Heart right ventricle (tissue), 16 donors: ENCODE measurements at regions not wholly inside any gene's neighbourhood (a gene's known extent, or its start where the extent isn't known, plus 50 kb on each side); places are given as distances from the start of the nearest gene placed in this dataset.

Experiments
- ATAC-seq, 8 donors: fragments of 200-7000 bp; cut with Tn5 transposase; one replicate each; pipeline ENCODE4 v1.9.1; 2020; ENCODE audit warnings: mild to moderate bottlenecking in 8 of 8, moderate library complexity in 8 of 8, moderate number of reproducible peaks in 1 of 8
- DNase-seq, 2 donors: peaks; one replicate each; pipeline ENCODE4 v3.0.0-alpha.2; 2020
- H3K27ac ChIP-seq, 10 donors: fragments of 200-600 bp; sonication (generic) in 2 of 10; one replicate each; pipeline versions ENCODE4 v1.5.0 to v1.8.0; 2020 to 2022; ENCODE audit warnings: mild to moderate bottlenecking in 3 of 10
- H3K27me3 ChIP-seq, 7 donors: fragments of 200-600 bp; one replicate each; pipeline ENCODE4 v1.8.0; 2021 to 2022; ENCODE audit warnings: mild to moderate bottlenecking in 2 of 7
- H3K36me3 ChIP-seq, 9 donors: fragments of 200-600 bp; sonication (generic) in 1 of 9; one replicate each; pipeline versions ENCODE4 v1.5.0 to v1.8.0; 2020 to 2022; ENCODE audit warnings: mild to moderate bottlenecking in 2 of 9
- H3K4me1 ChIP-seq, 9 donors: fragments of 200-600 bp; sonication (generic) in 1 of 9; one replicate each; pipeline versions ENCODE4 v1.5.0 to v1.8.0; 2020 to 2022; ENCODE audit warnings: mild to moderate bottlenecking in 4 of 9
- H3K4me3 ChIP-seq, 10 donors: fragments of 200-600 bp; sonication (generic) in 2 of 10; one replicate each; pipeline versions ENCODE4 v1.5.0 to v1.8.0; 2020 to 2022; ENCODE audit warnings: mild to moderate bottlenecking in 7 of 10, moderate library complexity in 2 of 10
- H3K9me3 ChIP-seq, 11 donors: fragments of 200-600 bp in 10 of 11; sonication (generic) in 2 of 11; one replicate each; pipeline versions ENCODE4 v1.5.0 to v1.8.0; 2013 to 2022; ENCODE audit warnings: mild to moderate bottlenecking in 2 of 11, control low read depth in 1 of 11, moderate library complexity in 1 of 11
- CTCF ChIP-seq, 9 donors: fragments of 200-600 bp; sonication (generic) in 2 of 9; IDR thresholded peaks; one replicate each; pipeline versions ENCODE4 v1.5.0 to v1.8.0; 2021 to 2022; ENCODE audit warnings: antibody characterized with exemption in 9 of 9, mild to moderate bottlenecking in 5 of 9, moderate library complexity in 1 of 9
- WGBS, 2 donors: extraction: QIAGEN DNeasy Blood & Tissue Kit; methylation state at CpG; one replicate each; pipeline ENCODE4 v1.1.7; 2013; ENCODE audit warnings: inconsistent platforms in 1 of 2; 5-methylcytosine and 5-hydroxymethylcytosine counted together
- intact Hi-C, 10 donors: fragments of 100-400 bp; cut with DNase I; formaldehyde crosslinking; loops; one replicate each; pipeline versions ENCODE4 v1.11.1 to v1.14.2; 2022
- donor health status: Arrhythmogenic right ventricular cardiomyopathy.
- donor health status: ischemic (EF 13 %, LVEDD 7.1; RV severe dilation, severe dysfunction).
- donor health status: healthy with polysubstance abuse.
- donor health status: DM: no; HTN: yes; CAD: no.
- donor health status: DM: no; HTN: no; CAD: no.
- donor health status: ischemic (EF 25% LVEDD 6.9; RV normal size, moderate dysfunction).
- donor health status: ischemic (EF 25% LVEDD 5.7; RV mildly dilated, moderate dysfunction).
- donor health status: healthy.
- donor health status: DM: yes; HTN: yes; CAD: no.
- donor health status: Ischemic cardiomyopathy.
- donor health status: ischemic (EF 35%, LVEDD 5.7; RV mildly dilated, moderate dysfunction).
- donor health status: nonischemic (EF 11% LVEDD 7.7; RV severe dilation, severe dysfunction).
- donor health status: DM: yes; HTN: yes; CAD: no.
- donor health status: PGD.
- donor health status: ischemic (EF 29% LVEDD 5.4; RV normal size, mild dysfunction).
- donor health status: nonischemic (EF 23%, LVEDD 6.1; RV moderate dilation, normal function).

- Histone ChIP-seq H3K9me3 (peaks cover 0 to 15% (median 0%) of the 10 kb centered on the region in 11 donors), H3K4me1 (no peaks in the 10 kb centered on the region), H3K4me3 (no peak overlapping the region), H3K27ac (no peak overlapping the region), H3K27me3 (no peaks in the 10 kb centered on the region), H3K36me3 (no peaks in the 10 kb centered on the region)
- no peak for ATAC-seq
- no peak for DNase-seq
- no peak for TF ChIP-seq CTCF (IDR thresholded peaks at IDR 0.05)
- WGBS, 2 donors, result 92 to 94% methylated on average over 6 of the region's 6 CpGs
- intact Hi-C loops, result no loop called here
These were observed 1178.4 kb upstream of the PCDH7 start for GRCh38 chr4:29541757-29542156.

- no peaks in the 10 kb centered on the region for H3K36me3 ChIP-seq
- peaks cover 0 to 7% (median 0%) of the 10 kb centered on the region in 11 donors for H3K9me3 ChIP-seq
- no peak for DNase-seq
- H3K27ac ChIP-seq, result no peak overlapping the region
- no peak for TF ChIP-seq CTCF (IDR thresholded peaks at IDR 0.05)
- H3K27me3 ChIP-seq, result no peaks in the 10 kb centered on the region
- H3K4me3 ChIP-seq, result no peak overlapping the region
- intact Hi-C loops, result no loop called here
- H3K4me1 ChIP-seq, result no peaks in the 10 kb centered on the region
- ATAC-seq, result no peak
These were observed 1170.8 kb upstream of the PCDH7 start for GRCh38 chr4:29549342-29549741.

GRCh38 chr4:29551821-29552220 lies 1168.3 kb upstream of the PCDH7 start:
- H3K36me3 ChIP-seq, result no peaks in the 10 kb centered on the region
- no peak for DNase-seq
- no peak for ATAC-seq
- no peak overlapping the region for H3K4me3 ChIP-seq
- intact Hi-C loops, result no loop called here
- H3K27ac ChIP-seq, result no peak overlapping the region
- no peaks in the 10 kb centered on the region for H3K27me3 ChIP-seq
- 63 to 74% methylated on average over 1 of the region's 1 CpG for WGBS, 2 donors
- H3K9me3 ChIP-seq, result peaks cover 0 to 7% (median 0%) of the 10 kb centered on the region in 11 donors
- H3K4me1 ChIP-seq, result no peaks in the 10 kb centered on the region
- no peak for TF ChIP-seq CTCF (IDR thresholded peaks at IDR 0.05)

GRCh38 chr4:29553846-29554245 lies 1166.3 kb upstream of the PCDH7 start:
- Histone ChIP-seq H3K4me3 (no peak overlapping the region), H3K27ac (no peak overlapping the region)
- no peak for ATAC-seq

More at GRCh38 chr4:29553846-29554245, 1166.3 kb upstream of the PCDH7 start:
- no peak for DNase-seq
- Histone ChIP-seq H3K36me3 (no peaks in the 10 kb centered on the region), H3K4me1 (no peaks in the 10 kb centered on the region), H3K27me3 (no peaks in the 10 kb centered on the region), H3K9me3 (no peaks in the 10 kb centered on the region)
- no peak for TF ChIP-seq CTCF (IDR thresholded peaks at IDR 0.05)
- WGBS, 2 donors, result 78 to 79% methylated on average over 1 of the region's 1 CpG
- intact Hi-C loops, result no loop called here
